Liver (tissue), 8 donors: ENCODE measurements at regions not wholly inside any gene's neighbourhood (a gene's known extent, or its start where the extent isn't known, plus 50 kb on each side); places are given as distances from the start of the nearest gene placed in this dataset.

Experiments used
- DNase-seq: peaks from one replicate; pipeline ENCODE4 v3.0.0-alpha.2; 2017; ENCODE audit warnings: low spot score
- H3K27ac ChIP-seq, 2 donors: one replicate each; pipeline ENCODE4 v1.7.0; 2013; ENCODE audit warnings: inconsistent platforms in 2 of 2, low read length in 2 of 2, control low read depth in 1 of 2, low read depth in 1 of 2, mild to moderate bottlenecking in 1 of 2
- H3K27me3 ChIP-seq, 4 donors: one replicate each; pipeline versions ENCODE4 v1.6.1 to v1.7.0; 2013; ENCODE audit warnings: low read length in 3 of 4, inconsistent platforms in 1 of 4, mild to moderate bottlenecking in 1 of 4, moderate library complexity in 1 of 4; ENCODE audit not compliant: control insufficient read depth in 4 of 4, insufficient read depth in 4 of 4
- H3K36me3 ChIP-seq, 4 donors: one replicate each; pipeline versions ENCODE4 v1.6.1 to v1.7.0; 2013; ENCODE audit warnings: low read length in 3 of 4, mild to moderate bottlenecking in 3 of 4, low read depth in 1 of 4, moderate library complexity in 1 of 4; ENCODE audit not compliant: control insufficient read depth in 4 of 4, insufficient read depth in 3 of 4
- H3K4me1 ChIP-seq, 4 donors: one replicate each; pipeline versions ENCODE4 v1.6.1 to v1.7.0; 2013; ENCODE audit warnings: low read length in 3 of 4, mild to moderate bottlenecking in 3 of 4, moderate library complexity in 1 of 4; ENCODE audit not compliant: control insufficient read depth in 4 of 4, insufficient read depth in 4 of 4
- H3K4me3 ChIP-seq, 3 donors: one replicate each; pipeline versions ENCODE4 v1.6.1 to v1.7.0; 2013; ENCODE audit warnings: low read length in 3 of 3, control low read depth in 1 of 3, low read depth in 1 of 3, mild to moderate bottlenecking in 1 of 3
- H3K9ac ChIP-seq, 2 donors: one replicate each; pipeline ENCODE4 v1.7.0; 2013; ENCODE audit warnings: low read length in 2 of 2, mild to moderate bottlenecking in 2 of 2, moderate library complexity in 2 of 2, control low read depth in 1 of 2, low read depth in 1 of 2
- H3K9me3 ChIP-seq, 4 donors: one replicate each; pipeline versions ENCODE4 v1.6.1 to v1.7.0; 2013; ENCODE audit warnings: low read length in 3 of 4; ENCODE audit not compliant: control insufficient read depth in 4 of 4
- EGR1 ChIP-seq, 2 donors: IDR thresholded peaks; 2 replicates each; pipeline ENCODE4 v1.6.1; 2016 to 2018; ENCODE audit warnings: antibody characterized with exemption in 2 of 2, low read depth in 2 of 2
- FOXA1 ChIP-seq: IDR thresholded peaks from 2 replicates; pipeline ENCODE4 v1.6.1; 2016; ENCODE audit warnings: antibody characterized with exemption
- FOXA2 ChIP-seq: IDR thresholded peaks from 2 replicates; pipeline ENCODE4 v1.6.1; 2016; ENCODE audit warnings: antibody characterized with exemption
- GABPA ChIP-seq, 2 donors: IDR thresholded peaks in 1 of 2; conservative IDR thresholded peaks in 1 of 2; 2 replicates each; pipeline ENCODE4 v1.6.1; 2016; ENCODE audit warnings: antibody characterized with exemption in 2 of 2, mild to moderate bottlenecking in 1 of 2, moderate library complexity in 1 of 2
- HNF4A ChIP-seq, 2 donors: conservative IDR thresholded peaks; 2 replicates each; pipeline ENCODE4 v1.6.1; 2016; ENCODE audit warnings: antibody characterized with exemption in 2 of 2, mild to moderate bottlenecking in 2 of 2
- HNF4G ChIP-seq: IDR thresholded peaks from 2 replicates; pipeline ENCODE4 v1.6.1; 2016; ENCODE audit warnings: antibody characterized with exemption
- JUND ChIP-seq, 2 donors: IDR thresholded peaks; 2 replicates each; pipeline ENCODE4 v1.6.1; 2016; ENCODE audit warnings: antibody characterized with exemption in 2 of 2
- MAX ChIP-seq: IDR thresholded peaks from 2 replicates; pipeline ENCODE4 v1.6.1; 2016; ENCODE audit warnings: antibody characterized with exemption
- NR2F2 ChIP-seq: IDR thresholded peaks from 2 replicates; pipeline ENCODE4 v1.6.1; 2016; ENCODE audit warnings: antibody characterized with exemption
- RAD21 ChIP-seq, 2 donors: IDR thresholded peaks; 2 replicates each; pipeline ENCODE4 v1.6.1; 2016; ENCODE audit warnings: antibody characterized with exemption in 2 of 2, mild to moderate bottlenecking in 2 of 2
- REST ChIP-seq: IDR thresholded peaks from 2 replicates; pipeline ENCODE4 v1.6.1; 2016; ENCODE audit warnings: antibody characterized with exemption, mild to moderate bottlenecking
- RXRA ChIP-seq, 2 donors: IDR thresholded peaks; 2 replicates each; pipeline ENCODE4 v1.6.1; 2017 to 2018; ENCODE audit warnings: antibody characterized with exemption in 2 of 2, mild to moderate bottlenecking in 1 of 2
- SP1 ChIP-seq: IDR thresholded peaks from 2 replicates; pipeline ENCODE4 v1.6.1; 2018; ENCODE audit warnings: antibody characterized with exemption, mild to moderate bottlenecking
- TAF1 ChIP-seq: conservative IDR thresholded peaks from 2 replicates; pipeline ENCODE4 v1.6.1; 2016; ENCODE audit warnings: antibody characterized with exemption, mild to moderate bottlenecking
- YY1 ChIP-seq: IDR thresholded peaks from 2 replicates; pipeline ENCODE4 v1.6.1; 2016; ENCODE audit warnings: antibody characterized with exemption, mild to moderate bottlenecking
- WGBS: extraction: QIAGEN DNeasy Blood & Tissue Kit; methylation state at CpG from one replicate; pipeline ENCODE4 v1.1.7; 2013; 5-methylcytosine and 5-hydroxymethylcytosine counted together
- TF ChIP-seq, protein P1 (sequence below): fragments of 150-350 bp; IDR thresholded peaks from 2 replicates; pipeline ENCODE4 v1.5.1; 2017; ENCODE audit warnings: improper control_type of control experiment, low read depth, low read length; ENCODE audit not compliant: missing input control
- TF ChIP-seq, protein P2 (sequence below): IDR thresholded peaks from 2 replicates; pipeline ENCODE4 v1.6.1; 2016; ENCODE audit warnings: antibody characterized with exemption
- donor health status: healthy.
- donor health status: healthy.
- donor health status: healthy.
- donor health status: healthy.
- donor health status: healthy.

DNA sequence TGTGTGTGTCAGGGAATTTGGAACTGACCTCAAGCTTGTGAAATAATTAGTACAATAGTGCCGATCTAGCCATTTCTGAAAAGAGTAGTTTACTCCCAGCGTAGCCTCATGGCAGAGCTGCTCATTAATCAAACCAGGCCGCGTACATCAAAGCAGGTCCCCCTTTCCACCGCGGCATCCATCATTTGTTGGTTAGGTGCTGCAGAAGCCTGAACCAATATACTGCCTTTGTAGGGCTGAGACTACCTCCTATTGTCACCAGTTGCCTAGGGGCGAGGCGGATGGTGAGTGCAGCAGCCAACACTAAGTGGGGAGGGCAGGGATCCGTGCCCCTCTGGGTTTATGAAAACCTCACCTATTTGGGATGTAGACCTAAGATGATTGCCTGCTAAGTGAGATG, 264.1 kb downstream of the TMEM114 start:
- DNase-seq, result no peak
- TF ChIP-seq FOXA1, result no peak
- Histone ChIP-seq H3K9me3 (no peaks in the 10 kb centered on the region), H3K4me3 (no peak overlapping the region), H3K4me1 (no peaks in the 10 kb centered on the region), H3K27me3 (no peaks in the 10 kb centered on the region), H3K27ac (no peak overlapping the region), H3K9ac (no peak overlapping the region), H3K36me3 (no peaks in the 10 kb centered on the region)
- 77% methylated on average over 9 of the region's 9 CpGs for WGBS

GRCh38 chr16:8323153-8323552, 267.2 kb downstream of the TMEM114 start:
- TF ChIP-seq NR2F2 (no peak), FOXA1 (no peak), HNF4A (conservative IDR thresholded peaks at IDR 0.05) (no peak), FOXA2 (no peak), SP1 (no peak), JUND (IDR thresholded peaks at IDR 0.05) (no peak), HNF4G (no peak), YY1 (no peak), MAX (no peak), GABPA (IDR thresholded peaks at IDR 0.05 in 1 of 2, conservative IDR thresholded peaks at IDR 0.05 in 1 of 2) (no peak), REST (no peak), RAD21 (IDR thresholded peaks at IDR 0.05) (no peak), TAF1 (no peak), EGR1 (IDR thresholded peaks at IDR 0.05; ENCODE audit: low read depth in 2 of 2) (no peak), RXRA (IDR thresholded peaks at IDR 0.05) (no peak)
- TF ChIP-seq, protein P1, sequence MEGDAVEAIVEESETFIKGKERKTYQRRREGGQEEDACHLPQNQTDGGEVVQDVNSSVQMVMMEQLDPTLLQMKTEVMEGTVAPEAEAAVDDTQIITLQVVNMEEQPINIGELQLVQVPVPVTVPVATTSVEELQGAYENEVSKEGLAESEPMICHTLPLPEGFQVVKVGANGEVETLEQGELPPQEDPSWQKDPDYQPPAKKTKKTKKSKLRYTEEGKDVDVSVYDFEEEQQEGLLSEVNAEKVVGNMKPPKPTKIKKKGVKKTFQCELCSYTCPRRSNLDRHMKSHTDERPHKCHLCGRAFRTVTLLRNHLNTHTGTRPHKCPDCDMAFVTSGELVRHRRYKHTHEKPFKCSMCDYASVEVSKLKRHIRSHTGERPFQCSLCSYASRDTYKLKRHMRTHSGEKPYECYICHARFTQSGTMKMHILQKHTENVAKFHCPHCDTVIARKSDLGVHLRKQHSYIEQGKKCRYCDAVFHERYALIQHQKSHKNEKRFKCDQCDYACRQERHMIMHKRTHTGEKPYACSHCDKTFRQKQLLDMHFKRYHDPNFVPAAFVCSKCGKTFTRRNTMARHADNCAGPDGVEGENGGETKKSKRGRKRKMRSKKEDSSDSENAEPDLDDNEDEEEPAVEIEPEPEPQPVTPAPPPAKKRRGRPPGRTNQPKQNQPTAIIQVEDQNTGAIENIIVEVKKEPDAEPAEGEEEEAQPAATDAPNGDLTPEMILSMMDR, result no peak
- TF ChIP-seq, protein P2, sequence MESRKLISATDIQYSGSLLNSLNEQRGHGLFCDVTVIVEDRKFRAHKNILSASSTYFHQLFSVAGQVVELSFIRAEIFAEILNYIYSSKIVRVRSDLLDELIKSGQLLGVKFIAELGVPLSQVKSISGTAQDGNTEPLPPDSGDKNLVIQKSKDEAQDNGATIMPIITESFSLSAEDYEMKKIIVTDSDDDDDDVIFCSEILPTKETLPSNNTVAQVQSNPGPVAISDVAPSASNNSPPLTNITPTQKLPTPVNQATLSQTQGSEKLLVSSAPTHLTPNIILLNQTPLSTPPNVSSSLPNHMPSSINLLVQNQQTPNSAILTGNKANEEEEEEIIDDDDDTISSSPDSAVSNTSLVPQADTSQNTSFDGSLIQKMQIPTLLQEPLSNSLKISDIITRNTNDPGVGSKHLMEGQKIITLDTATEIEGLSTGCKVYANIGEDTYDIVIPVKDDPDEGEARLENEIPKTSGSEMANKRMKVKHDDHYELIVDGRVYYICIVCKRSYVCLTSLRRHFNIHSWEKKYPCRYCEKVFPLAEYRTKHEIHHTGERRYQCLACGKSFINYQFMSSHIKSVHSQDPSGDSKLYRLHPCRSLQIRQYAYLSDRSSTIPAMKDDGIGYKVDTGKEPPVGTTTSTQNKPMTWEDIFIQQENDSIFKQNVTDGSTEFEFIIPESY, result no peak
- H3K9me3 ChIP-seq, result no peaks in the 10 kb centered on the region
- no peaks in the 10 kb centered on the region for H3K27me3 ChIP-seq
- WGBS, result 90% methylated on average over 2 of the region's 2 CpGs
- H3K4me3 ChIP-seq, result no peak overlapping the region
- no peaks in the 10 kb centered on the region for H3K36me3 ChIP-seq
- no peak for DNase-seq
- H3K9ac ChIP-seq, result no peak overlapping the region
- H3K27ac ChIP-seq, result no peak overlapping the region
- H3K4me1 ChIP-seq, result no peaks in the 10 kb centered on the region
